WTC11 (cell line): ENCODE measurements at regions not wholly inside any gene's neighbourhood (a gene's known extent, or its start where the extent isn't known, plus 50 kb on each side); places are given as distances from the start of the nearest gene placed in this dataset.

Experiments
- ATAC-seq: fragments of 200-7000 bp; cut with Tn5 transposase; 2 replicates; pipeline ENCODE4 v1.10.0; 2021; ENCODE audit warnings: mild to moderate bottlenecking, moderate library complexity
- CTCF ChIA-PET: fragments of 300-600 bp; sonication (Branson Sonifier 250); formaldehyde crosslinking; loops from one replicate; lab custom pipeline; 2021; ENCODE audit warnings: antibody characterized with exemption; lab: Charles Lee
- POLR2A ChIA-PET: fragments of 350-600 bp; sonication (Branson Sonifier 250); formaldehyde crosslinking; loops from one replicate; lab custom pipeline; 2021; ENCODE audit warnings: antibody characterized with exemption; lab: Charles Lee
- DNase-seq: peaks from one replicate; pipeline ENCODE4 v3.0.0; 2021; ENCODE audit warnings: low spot score
- H3K27ac Mint-ChIP-seq: 2 replicates; pipeline ENCODE4 v1.8.0; 2021; ENCODE audit warnings: mixed read lengths
- H3K27me3 Mint-ChIP-seq: 2 replicates; pipeline ENCODE4 v1.8.0; 2021; ENCODE audit warnings: low read depth, mild to moderate bottlenecking, moderate library complexity, mixed read lengths
- H3K36me3 Mint-ChIP-seq: 2 replicates; pipeline ENCODE4 v1.8.0; 2021; ENCODE audit warnings: mixed read lengths
- H3K4me1 Mint-ChIP-seq: 2 replicates; pipeline ENCODE4 v1.8.0; 2022; ENCODE audit warnings: mixed read lengths
- H3K4me3 Mint-ChIP-seq: 2 replicates; pipeline ENCODE4 v1.8.0; 2021; ENCODE audit warnings: mild to moderate bottlenecking, moderate library complexity, mixed read lengths
- H3K9me3 Mint-ChIP-seq: 2 replicates; pipeline ENCODE4 v1.8.0; 2021; ENCODE audit warnings: mixed read lengths
- ETV6 ChIP-seq: sonication (generic); formaldehyde crosslinking; IDR thresholded peaks from 2 replicates; pipeline ENCODE4 v1.8.1; 2022; ENCODE audit warnings: mild to moderate bottlenecking, missing genetic modification reagents
- FOXJ3 ChIP-seq: sonication (generic); formaldehyde crosslinking; IDR thresholded peaks from 2 replicates; pipeline ENCODE4 v1.9.0; 2021; ENCODE audit warnings: missing genetic modification reagents, mild to moderate bottlenecking, borderline replicate concordance
- GABPB1 ChIP-seq: sonication (generic); formaldehyde crosslinking; IDR thresholded peaks from 2 replicates; pipeline ENCODE4 v1.8.1; 2023; ENCODE audit warnings: mild to moderate bottlenecking, missing genetic modification reagents
- KAT7 ChIP-seq: sonication (generic); formaldehyde crosslinking; IDR thresholded peaks from 2 replicates; pipeline ENCODE4 v1.8.1; 2023; ENCODE audit warnings: missing genetic modification reagents, mild to moderate bottlenecking, borderline replicate concordance
- MXD4 ChIP-seq: fragments of 250-450 bp; sonication (Bioruptor Pico); IDR thresholded peaks from 2 replicates; pipeline ENCODE4 v1.8.0; 2021; ENCODE audit warnings: mild to moderate bottlenecking, moderate library complexity, borderline replicate concordance
- NFATC4 ChIP-seq: fragments of 250-450 bp; sonication (Bioruptor Pico); IDR thresholded peaks from 2 replicates; pipeline ENCODE4 v1.9.0; 2021; ENCODE audit warnings: mild to moderate bottlenecking
- NFE2L1 ChIP-seq: sonication (generic); formaldehyde crosslinking; IDR thresholded peaks from 2 replicates; pipeline ENCODE4 v1.8.1; 2023; ENCODE audit warnings: missing genetic modification reagents
- NR1H2 ChIP-seq: sonication (generic); formaldehyde crosslinking; IDR thresholded peaks from 2 replicates; pipeline ENCODE4 v1.9.0; 2021; ENCODE audit warnings: mild to moderate bottlenecking, moderate library complexity, missing genetic modification reagents
- NR2C2 ChIP-seq: sonication (generic); formaldehyde crosslinking; IDR thresholded peaks from 2 replicates; pipeline ENCODE4 v1.8.0; 2022; ENCODE audit warnings: mild to moderate bottlenecking, missing genetic modification reagents
- PRRX2 ChIP-seq: fragments of 250-450 bp; sonication (Bioruptor Pico); IDR thresholded peaks from 2 replicates; pipeline ENCODE4 v1.8.0; 2021; ENCODE audit warnings: mild to moderate bottlenecking
- USF2 ChIP-seq: sonication (generic); formaldehyde crosslinking; IDR thresholded peaks from 2 replicates; pipeline ENCODE4 v1.8.1; 2023; ENCODE audit warnings: mild to moderate bottlenecking, missing genetic modification reagents, moderate library complexity
- ZNF121 ChIP-seq: sonication (generic); formaldehyde crosslinking; IDR thresholded peaks from 2 replicates; pipeline ENCODE4 v1.8.0; 2023; ENCODE audit warnings: missing genetic modification reagents
- TF ChIP-seq, protein P1 (sequence below): fragments of 250-450 bp; sonication (Bioruptor Pico); IDR thresholded peaks from 2 replicates; pipeline ENCODE4 v2.1.2; 2022; ENCODE audit warnings: mild to moderate bottlenecking, moderate library complexity
- TF ChIP-seq, protein P2 (sequence below): fragments of 250-450 bp; sonication (Bioruptor Pico); conservative IDR thresholded peaks from 2 replicates; pipeline ENCODE4 v1.9.0; 2021; ENCODE audit warnings: mild to moderate bottlenecking
- TF ChIP-seq, protein P3 (sequence below): fragments of 250-450 bp; sonication (Bioruptor Pico); IDR thresholded peaks from 2 replicates; pipeline ENCODE4 v1.9.0; 2021; ENCODE audit warnings: moderate library complexity, mild to moderate bottlenecking, inconsistent platforms, borderline replicate concordance
- TF ChIP-seq, protein P4 (sequence below): fragments of 200-600 bp; IDR thresholded peaks from 2 replicates; pipeline ENCODE4 v1.8.0; 2022; ENCODE audit warnings: antibody characterized with exemption
- TF ChIP-seq, protein P5 (sequence below): sonication (generic); formaldehyde crosslinking; IDR thresholded peaks from 2 replicates; pipeline ENCODE4 v1.8.1; 2023; ENCODE audit warnings: mild to moderate bottlenecking, moderate library complexity, missing genetic modification reagents
- TF ChIP-seq, protein P6 (sequence below): sonication (generic); formaldehyde crosslinking; IDR thresholded peaks from 2 replicates; pipeline ENCODE4 v1.8.1; 2022; ENCODE audit warnings: low read depth, mild to moderate bottlenecking, moderate library complexity, missing genetic modification reagents, borderline replicate concordance

- DNase-seq (no peak), ATAC-seq (no peak)
- TF ChIP-seq NFATC4 (CRISPR knock-in tag): no peak
- TF ChIP-seq, protein P1, sequence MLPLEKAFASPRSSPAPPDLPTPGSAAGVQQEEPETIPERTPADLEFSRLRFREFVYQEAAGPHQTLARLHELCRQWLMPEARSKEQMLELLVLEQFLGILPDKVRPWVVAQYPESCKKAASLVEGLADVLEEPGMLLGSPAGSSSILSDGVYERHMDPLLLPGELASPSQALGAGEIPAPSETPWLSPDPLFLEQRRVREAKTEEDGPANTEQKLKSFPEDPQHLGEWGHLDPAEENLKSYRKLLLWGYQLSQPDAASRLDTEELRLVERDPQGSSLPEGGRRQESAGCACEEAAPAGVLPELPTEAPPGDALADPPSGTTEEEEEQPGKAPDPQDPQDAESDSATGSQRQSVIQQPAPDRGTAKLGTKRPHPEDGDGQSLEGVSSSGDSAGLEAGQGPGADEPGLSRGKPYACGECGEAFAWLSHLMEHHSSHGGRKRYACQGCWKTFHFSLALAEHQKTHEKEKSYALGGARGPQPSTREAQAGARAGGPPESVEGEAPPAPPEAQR (CRISPR knock-in tag): no peak
- no peak for TF ChIP-seq ZNF121 (CRISPR knock-in tag)
- no peak for TF ChIP-seq NR1H2
- TF ChIP-seq ETV6 (CRISPR knock-in tag): no peak
- no peak for TF ChIP-seq MXD4 (CRISPR knock-in tag)
- TF ChIP-seq, protein P2, sequence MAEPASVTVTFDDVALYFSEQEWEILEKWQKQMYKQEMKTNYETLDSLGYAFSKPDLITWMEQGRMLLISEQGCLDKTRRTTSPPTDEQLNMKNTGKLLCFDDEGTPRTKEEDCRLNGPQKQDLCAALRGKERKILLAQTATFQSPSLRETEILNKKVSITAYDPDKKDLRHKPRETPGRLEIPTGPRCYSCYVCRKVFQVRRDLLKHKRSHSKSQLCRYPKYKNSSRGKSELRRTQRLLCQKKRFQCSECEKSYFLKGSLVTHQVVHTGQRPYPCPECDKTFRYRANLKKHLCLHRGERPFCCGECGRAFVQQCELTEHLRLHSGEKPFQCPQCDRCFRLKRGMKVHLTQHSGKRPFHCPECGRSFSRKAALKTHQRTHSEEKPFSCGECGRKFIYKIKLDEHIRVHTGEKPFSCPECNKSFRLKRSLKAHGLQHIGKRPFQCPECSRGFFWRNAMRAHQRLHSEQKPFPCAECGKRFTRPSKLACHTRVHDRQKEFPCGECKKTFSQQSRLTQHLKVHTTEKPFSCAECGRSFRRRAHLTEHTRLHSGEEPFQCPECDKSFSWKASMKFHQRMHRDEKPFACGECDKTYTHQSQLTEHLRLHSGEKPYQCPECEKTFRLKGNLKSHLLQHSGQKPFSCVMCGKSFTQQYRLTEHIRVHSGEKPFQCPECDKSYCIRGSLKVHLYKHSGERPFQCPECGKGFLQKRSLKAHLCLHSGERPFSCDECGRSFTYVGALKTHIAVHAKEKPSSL (CRISPR knock-in tag): no peak
- TF ChIP-seq, protein P3, sequence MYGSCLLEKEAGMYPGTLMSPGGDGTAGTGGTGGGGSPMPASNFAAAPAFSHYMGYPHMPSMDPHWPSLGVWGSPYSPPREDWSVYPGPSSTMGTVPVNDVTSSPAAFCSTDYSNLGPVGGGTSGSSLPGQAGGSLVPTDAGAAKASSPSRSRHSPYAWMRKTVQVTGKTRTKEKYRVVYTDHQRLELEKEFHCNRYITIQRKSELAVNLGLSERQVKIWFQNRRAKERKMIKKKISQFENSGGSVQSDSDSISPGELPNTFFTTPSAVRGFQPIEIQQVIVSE (CRISPR knock-in tag): no peak
- Mint-ChIP-seq H3K36me3 (peaks cover 10% of the 10 kb centered on the region), H3K4me1 (peaks cover 8% of the 10 kb centered on the region; the same call in 1 of the 2 replicates), H3K9me3 (peaks cover 20% of the 10 kb centered on the region), H3K27me3 (no peaks in the 10 kb centered on the region; the same call in 1 of the 2 replicates), H3K4me3 (no peak overlapping the region), H3K27ac (peak overlapping the region; percentile 95)
- POLR2A ChIA-PET: interaction anchor here (0.6 to 1.4 kb wide), 2 partner anchors 106 to 124 kb away, joined by 5 read pairs; partner anchors contain the start of gene KALRN
- CTCF ChIA-PET: interaction anchor here (1.7 kb wide), 1 partner anchor 124 kb away, joined by 6 read pairs; the partner anchor contains the start of gene KALRN
Observed at GRCh38 chr3:124156866-124157712, 165.2 kb upstream of the ROPN1 start.

- Mint-ChIP-seq H3K4me1 (peaks cover 14% of the 10 kb centered on the region; the same call in 1 of the 2 replicates), H3K9me3 (peaks cover 20% of the 10 kb centered on the region), H3K36me3 (peaks cover 10% of the 10 kb centered on the region), H3K27me3 (no peaks in the 10 kb centered on the region; the same call in 1 of the 2 replicates), H3K27ac (peak overlapping the region; percentile 95), H3K4me3 (peak overlapping the region; percentile 26; the same call in 1 of the 2 replicates)
- CTCF ChIA-PET: interaction anchor here (0.5 to 0.9 kb wide), 2 partner anchors 125 to 601 kb away, joined by 3 to 4 read pairs; partner anchors contain the start of gene KALRN
- TF ChIP-seq GABPB1: no peak
- no peak for TF ChIP-seq NFE2L1 (CRISPR knock-in tag)
- TF ChIP-seq PRRX2: no peak
- TF ChIP-seq, protein P4, sequence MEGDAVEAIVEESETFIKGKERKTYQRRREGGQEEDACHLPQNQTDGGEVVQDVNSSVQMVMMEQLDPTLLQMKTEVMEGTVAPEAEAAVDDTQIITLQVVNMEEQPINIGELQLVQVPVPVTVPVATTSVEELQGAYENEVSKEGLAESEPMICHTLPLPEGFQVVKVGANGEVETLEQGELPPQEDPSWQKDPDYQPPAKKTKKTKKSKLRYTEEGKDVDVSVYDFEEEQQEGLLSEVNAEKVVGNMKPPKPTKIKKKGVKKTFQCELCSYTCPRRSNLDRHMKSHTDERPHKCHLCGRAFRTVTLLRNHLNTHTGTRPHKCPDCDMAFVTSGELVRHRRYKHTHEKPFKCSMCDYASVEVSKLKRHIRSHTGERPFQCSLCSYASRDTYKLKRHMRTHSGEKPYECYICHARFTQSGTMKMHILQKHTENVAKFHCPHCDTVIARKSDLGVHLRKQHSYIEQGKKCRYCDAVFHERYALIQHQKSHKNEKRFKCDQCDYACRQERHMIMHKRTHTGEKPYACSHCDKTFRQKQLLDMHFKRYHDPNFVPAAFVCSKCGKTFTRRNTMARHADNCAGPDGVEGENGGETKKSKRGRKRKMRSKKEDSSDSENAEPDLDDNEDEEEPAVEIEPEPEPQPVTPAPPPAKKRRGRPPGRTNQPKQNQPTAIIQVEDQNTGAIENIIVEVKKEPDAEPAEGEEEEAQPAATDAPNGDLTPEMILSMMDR: no peak
- no peak for TF ChIP-seq FOXJ3 (CRISPR knock-in tag)
- TF ChIP-seq NR2C2: no peak
- TF ChIP-seq USF2: no peak
- TF ChIP-seq, protein P5, sequence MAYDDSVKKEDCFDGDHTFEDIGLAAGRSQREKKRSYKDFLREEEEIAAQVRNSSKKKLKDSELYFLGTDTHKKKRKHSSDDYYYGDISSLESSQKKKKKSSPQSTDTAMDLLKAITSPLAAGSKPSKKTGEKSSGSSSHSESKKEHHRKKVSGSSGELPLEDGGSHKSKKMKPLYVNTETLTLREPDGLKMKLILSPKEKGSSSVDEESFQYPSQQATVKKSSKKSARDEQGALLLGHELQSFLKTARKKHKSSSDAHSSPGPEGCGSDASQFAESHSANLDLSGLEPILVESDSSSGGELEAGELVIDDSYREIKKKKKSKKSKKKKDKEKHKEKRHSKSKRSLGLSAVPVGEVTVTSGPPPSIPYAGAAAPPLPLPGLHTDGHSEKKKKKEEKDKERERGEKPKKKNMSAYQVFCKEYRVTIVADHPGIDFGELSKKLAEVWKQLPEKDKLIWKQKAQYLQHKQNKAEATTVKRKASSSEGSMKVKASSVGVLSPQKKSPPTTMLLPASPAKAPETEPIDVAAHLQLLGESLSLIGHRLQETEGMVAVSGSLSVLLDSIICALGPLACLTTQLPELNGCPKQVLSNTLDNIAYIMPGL (CRISPR knock-in tag): no peak
- TF ChIP-seq KAT7: no peak
- TF ChIP-seq, protein P6, sequence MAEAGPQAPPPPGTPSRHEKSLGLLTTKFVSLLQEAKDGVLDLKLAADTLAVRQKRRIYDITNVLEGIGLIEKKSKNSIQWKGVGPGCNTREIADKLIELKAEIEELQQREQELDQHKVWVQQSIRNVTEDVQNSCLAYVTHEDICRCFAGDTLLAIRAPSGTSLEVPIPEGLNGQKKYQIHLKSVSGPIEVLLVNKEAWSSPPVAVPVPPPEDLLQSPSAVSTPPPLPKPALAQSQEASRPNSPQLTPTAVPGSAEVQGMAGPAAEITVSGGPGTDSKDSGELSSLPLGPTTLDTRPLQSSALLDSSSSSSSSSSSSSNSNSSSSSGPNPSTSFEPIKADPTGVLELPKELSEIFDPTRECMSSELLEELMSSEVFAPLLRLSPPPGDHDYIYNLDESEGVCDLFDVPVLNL (CRISPR knock-in tag): no peak
- POLR2A ChIA-PET: interaction anchor here (0.6 to 1.4 kb wide), 3 partner anchors 105 to 160 kb away, joined by 3 to 5 read pairs (median 5); partner anchors contain the start of gene KALRN
- ATAC-seq (no peak; the same call in 1 of the 2 replicates), DNase-seq (no peak)
Observed at GRCh38 chr3:124157748-124158147, 165.8 kb upstream of the ROPN1 start.
